Naive B cell (primary cell): ENCODE measurements at regions not wholly inside any gene's neighbourhood (a gene's known extent, or its start where the extent isn't known, plus 50 kb on each side); places are given as distances from the start of the nearest gene placed in this dataset.

ENCODE experiments used
- ATAC-seq, 2 donors: fragments of 150-1000 bp; cut with Tn5 transposase; 2 replicates each; pipeline ENCODE4 v1.10.0; 2021; ENCODE audit warnings: low read depth in 2 of 2, mild to moderate bottlenecking in 2 of 2, moderate library complexity in 2 of 2
- DNase-seq: peaks from one replicate; pipeline ENCODE4 v3.0.0; 2022
- H3K27ac Mint-ChIP-seq, 6 donors: one replicate each; pipeline ENCODE4 v1.8.0; 2020 to 2022; ENCODE audit warnings: mild to moderate bottlenecking in 6 of 6, mixed read lengths in 6 of 6, moderate library complexity in 5 of 6, inconsistent platforms in 2 of 6
- H3K27me3 Mint-ChIP-seq, 3 donors: one replicate each; pipeline ENCODE4 v1.8.0; 2021 to 2022; ENCODE audit warnings: mixed read lengths in 3 of 3, mild to moderate bottlenecking in 1 of 3
- H3K36me3 Mint-ChIP-seq, 2 donors: one replicate each; pipeline ENCODE4 v1.8.0; 2020 to 2022; ENCODE audit warnings: mixed read lengths in 2 of 2, inconsistent platforms in 1 of 2, mild to moderate bottlenecking in 1 of 2
- H3K4me1 Mint-ChIP-seq, 3 donors: one replicate each; pipeline ENCODE4 v1.8.0; 2020 to 2022; ENCODE audit warnings: mixed read lengths in 3 of 3, inconsistent platforms in 1 of 3, mild to moderate bottlenecking in 1 of 3, moderate library complexity in 1 of 3
- H3K4me3 Mint-ChIP-seq, 8 donors: one replicate each; pipeline ENCODE4 v1.8.0; 2020 to 2022; ENCODE audit warnings: mild to moderate bottlenecking in 8 of 8, mixed read lengths in 8 of 8, moderate library complexity in 8 of 8, inconsistent platforms in 2 of 8
- H3K9me3 Mint-ChIP-seq, 7 donors: one replicate each; pipeline ENCODE4 v1.8.0; 2020 to 2022; ENCODE audit warnings: mixed read lengths in 7 of 7, mild to moderate bottlenecking in 5 of 7, inconsistent platforms in 2 of 7, moderate library complexity in 1 of 7

- no peak overlapping the region for H3K4me3 Mint-ChIP-seq
- no peak for ATAC-seq
- no peaks in the 10 kb centered on the region for H3K27me3 Mint-ChIP-seq
- no peak for DNase-seq
- H3K9me3 Mint-ChIP-seq, result peaks cover 2 to 11% (median 5%) of the 10 kb centered on the region in 7 donors
- H3K27ac Mint-ChIP-seq, result no peak overlapping the region
- H3K36me3 Mint-ChIP-seq, result no peaks in the 10 kb centered on the region
- H3K4me1 Mint-ChIP-seq, result no peaks in the 10 kb centered on the region
Observed at GRCh38 chr4:23547601-23548000, 342.2 kb downstream of the PPARGC1A start.

- DNase-seq (no peak), ATAC-seq (no peak)
- Mint-ChIP-seq H3K4me1 (no peaks in the 10 kb centered on the region), H3K27ac (no peak overlapping the region), H3K9me3 (peaks cover 0 to 11% (median 5%) of the 10 kb centered on the region in 7 donors), H3K27me3 (no peaks in the 10 kb centered on the region), H3K36me3 (no peaks in the 10 kb centered on the region), H3K4me3 (no peak overlapping the region)
Observed at GRCh38 chr4:23547096-23547495, 342.8 kb downstream of the PPARGC1A start.

DNA sequence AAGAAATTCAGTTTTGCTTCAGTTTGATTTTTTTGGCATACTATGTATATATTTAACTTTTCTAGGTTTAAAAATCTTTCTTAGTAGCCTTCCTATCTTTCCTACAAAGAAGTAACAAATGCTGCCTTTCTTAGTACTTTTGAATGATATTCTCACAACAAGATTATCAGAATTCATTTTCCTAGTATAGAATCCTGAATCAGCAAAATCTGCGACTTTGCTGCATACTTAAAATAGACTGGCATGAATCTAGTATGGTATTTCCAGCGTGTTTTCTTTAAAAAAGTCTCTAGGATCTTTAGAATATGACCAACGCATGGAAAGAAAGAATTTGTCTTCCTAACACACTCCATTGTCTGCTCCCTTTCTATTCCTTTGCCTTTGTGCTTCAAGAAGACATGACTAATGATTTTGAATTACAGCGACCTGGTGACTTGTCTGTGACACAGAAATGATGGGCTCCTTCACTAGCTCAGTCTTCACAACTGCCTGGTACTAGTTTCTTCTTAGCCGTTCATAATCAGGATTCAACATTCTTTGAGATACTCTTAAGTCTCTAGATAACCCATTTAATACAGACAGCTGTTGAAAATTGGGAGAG lies 349.8 kb downstream of the PPARGC1A start:
- Mint-ChIP-seq H3K4me1 (no peaks in the 10 kb centered on the region), H3K27me3 (no peaks in the 10 kb centered on the region), H3K36me3 (no peaks in the 10 kb centered on the region), H3K9me3 (peaks cover 4 to 14% (median 11%) of the 10 kb centered on the region in 7 donors), H3K27ac (no peak overlapping the region), H3K4me3 (no peak overlapping the region)
- DNase-seq (no peak), ATAC-seq (no peak)

DNA sequence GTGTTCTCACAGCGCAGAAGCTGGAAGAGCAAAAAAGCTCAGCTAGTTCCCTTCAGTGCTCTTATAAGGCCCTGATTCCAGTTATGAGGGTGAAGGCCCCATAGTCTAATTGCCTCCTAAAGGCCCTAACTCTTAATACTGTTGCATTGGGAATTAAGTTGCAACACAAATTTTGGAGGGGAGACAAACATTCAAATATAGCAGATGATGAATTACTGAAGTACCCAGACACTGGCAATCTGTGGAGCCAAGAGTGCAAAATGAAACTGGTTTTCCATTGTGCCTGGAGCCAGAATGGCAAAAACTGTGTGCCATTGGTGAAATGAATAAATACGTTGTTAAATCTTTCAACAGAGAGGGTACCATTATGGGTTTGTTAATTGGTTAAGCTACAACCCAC lies 356.0 kb downstream of the PPARGC1A start:
- H3K4me1 Mint-ChIP-seq, result no peaks in the 10 kb centered on the region
- H3K27ac Mint-ChIP-seq, result no peak overlapping the region
- no peaks in the 10 kb centered on the region for H3K27me3 Mint-ChIP-seq
- ATAC-seq (no peak), DNase-seq (no peak)
- peaks cover 8 to 24% (median 15%) of the 10 kb centered on the region in 7 donors for H3K9me3 Mint-ChIP-seq
- no peaks in the 10 kb centered on the region for H3K36me3 Mint-ChIP-seq
- no peak overlapping the region for H3K4me3 Mint-ChIP-seq

- Mint-ChIP-seq H3K9me3 (peaks cover 3 to 18% (median 5%) of the 10 kb centered on the region in 7 donors), H3K36me3 (no peaks in the 10 kb centered on the region), H3K4me1 (no peaks in the 10 kb centered on the region), H3K27ac (no peak overlapping the region), H3K27me3 (no peaks in the 10 kb centered on the region), H3K4me3 (no peak overlapping the region)
- ATAC-seq (no peak), DNase-seq (no peak)
Observed at GRCh38 chr4:23516716-23517115, 373.1 kb downstream of the PPARGC1A start.

DNA sequence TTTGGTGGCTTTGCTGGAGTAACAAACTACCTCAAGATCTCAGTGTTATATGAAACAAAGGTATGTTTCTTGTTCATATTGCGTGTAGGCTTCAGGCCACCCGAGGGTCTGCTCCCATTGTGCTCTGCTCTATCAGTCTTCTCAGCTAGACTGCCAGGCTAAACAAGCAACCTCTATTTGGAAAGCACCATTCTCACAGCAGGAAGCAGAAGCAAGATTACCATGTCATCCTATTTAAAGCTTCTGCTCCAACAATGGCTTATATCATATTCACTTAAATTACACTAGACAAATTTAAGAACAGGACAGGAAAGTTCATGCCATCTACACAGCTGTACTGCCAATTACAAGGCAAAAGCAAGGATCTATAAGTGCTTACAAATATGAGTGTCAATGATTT lies 385.8 kb downstream of the PPARGC1A start:
- no peak overlapping the region for H3K4me3 Mint-ChIP-seq
- no peak for ATAC-seq

GRCh38 chr4:23500894-23501449 lies 388.9 kb downstream of the PPARGC1A start:
- H3K9me3 Mint-ChIP-seq, result peaks cover 0 to 12% (median 5%) of the 10 kb centered on the region in 7 donors
- no peak overlapping the region for H3K27ac Mint-ChIP-seq
- ATAC-seq, result no peak
- DNase-seq, result no peak
- no peaks in the 10 kb centered on the region for H3K36me3 Mint-ChIP-seq
- no peaks in the 10 kb centered on the region for H3K4me1 Mint-ChIP-seq
- no peak overlapping the region for H3K4me3 Mint-ChIP-seq
- no peaks in the 10 kb centered on the region for H3K27me3 Mint-ChIP-seq

More for the DNA sequence above, 385.8 kb downstream of the PPARGC1A start:
- Mint-ChIP-seq H3K27ac (no peak overlapping the region), H3K9me3 (peaks cover 0 to 12% (median 3%) of the 10 kb centered on the region in 7 donors), H3K4me1 (no peaks in the 10 kb centered on the region), H3K27me3 (no peaks in the 10 kb centered on the region), H3K36me3 (no peaks in the 10 kb centered on the region)
- DNase-seq, result no peak

DNA sequence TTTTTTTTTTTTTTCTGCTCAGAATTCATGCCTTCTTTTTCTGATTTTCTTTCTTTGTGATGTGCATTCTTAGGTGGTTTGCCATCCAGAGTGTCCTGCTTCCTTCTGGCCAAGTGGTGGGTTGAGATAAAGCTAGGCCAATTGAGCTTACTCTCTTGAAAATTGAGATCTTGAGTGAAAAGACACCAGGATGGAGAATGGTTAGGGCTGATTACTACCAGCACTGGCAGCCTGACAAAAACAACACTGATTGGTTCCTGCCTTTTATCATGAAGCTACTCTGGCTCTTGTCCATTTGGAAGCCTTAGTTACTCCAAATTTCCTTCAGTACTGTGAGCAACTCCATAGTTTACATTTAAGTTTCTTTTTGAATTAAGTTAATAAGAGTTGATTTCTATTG lies 404.0 kb downstream of the PPARGC1A start:
- Mint-ChIP-seq H3K27me3 (no peaks in the 10 kb centered on the region), H3K4me3 (no peak overlapping the region), H3K36me3 (no peaks in the 10 kb centered on the region), H3K27ac (no peak overlapping the region), H3K4me1 (no peaks in the 10 kb centered on the region), H3K9me3 (peaks cover 0 to 9% (median 2%) of the 10 kb centered on the region in 7 donors)
- ATAC-seq (no peak), DNase-seq (no peak)

DNA sequence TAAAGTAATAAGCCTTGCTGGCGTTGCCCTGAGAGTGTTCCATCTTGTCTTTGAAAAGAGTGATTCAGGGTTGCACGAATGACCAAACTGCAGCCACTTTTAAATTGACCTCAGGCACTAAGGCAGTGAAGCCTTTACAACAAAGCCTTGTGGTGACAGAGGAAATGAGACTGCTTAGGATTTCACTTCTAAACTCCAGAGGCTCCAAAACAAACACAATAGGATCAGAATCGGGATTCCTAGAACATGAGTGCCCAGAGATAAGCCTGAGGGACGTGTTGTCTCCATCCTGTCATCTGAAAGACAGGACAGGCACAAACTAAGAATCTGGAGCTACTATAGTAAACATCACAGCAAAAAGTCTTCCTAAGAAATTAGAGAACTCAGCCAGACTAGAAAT lies 405.2 kb downstream of the PPARGC1A start:
- no peak overlapping the region for H3K27ac Mint-ChIP-seq
- H3K36me3 Mint-ChIP-seq, result no peaks in the 10 kb centered on the region
- H3K4me3 Mint-ChIP-seq, result no peak overlapping the region
- peaks cover 0 to 9% (median 2%) of the 10 kb centered on the region in 7 donors for H3K9me3 Mint-ChIP-seq
- no peaks in the 10 kb centered on the region for H3K4me1 Mint-ChIP-seq
- DNase-seq (no peak), ATAC-seq (no peak)
- H3K27me3 Mint-ChIP-seq, result no peaks in the 10 kb centered on the region

DNA sequence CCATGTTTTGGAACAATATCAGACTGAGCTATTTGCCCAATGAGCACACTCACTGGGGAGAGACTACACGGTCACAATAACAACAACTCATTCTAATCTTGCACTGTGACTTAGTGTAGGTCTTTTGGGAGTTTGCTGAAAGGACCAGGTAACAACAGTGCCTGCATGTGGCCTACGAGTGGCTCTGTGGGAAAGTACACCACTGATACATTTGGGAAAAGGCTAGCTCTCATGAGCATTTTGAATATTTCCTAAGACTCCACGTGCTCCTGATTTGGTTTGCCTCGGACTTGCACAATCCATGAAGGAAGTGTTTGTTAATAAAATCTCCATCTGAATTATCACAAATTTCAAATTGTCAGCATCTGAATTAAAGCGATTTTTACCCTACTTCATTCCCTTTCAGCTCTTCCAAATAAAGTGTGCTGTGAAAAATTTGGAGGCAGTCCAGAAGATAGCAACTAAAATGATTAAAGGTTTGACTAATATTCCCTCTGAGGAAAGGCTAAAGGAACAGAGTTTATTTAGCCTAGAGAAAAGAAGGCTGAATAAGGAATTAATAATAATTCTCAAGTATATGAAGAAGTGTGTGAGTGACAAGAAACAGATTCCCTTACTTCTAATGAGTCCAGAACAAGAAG lies 406.4 kb downstream of the PPARGC1A start:
- Mint-ChIP-seq H3K9me3 (peaks cover 0 to 9% (median 2%) of the 10 kb centered on the region in 7 donors), H3K27me3 (no peaks in the 10 kb centered on the region)
- no peak for ATAC-seq

DNA sequence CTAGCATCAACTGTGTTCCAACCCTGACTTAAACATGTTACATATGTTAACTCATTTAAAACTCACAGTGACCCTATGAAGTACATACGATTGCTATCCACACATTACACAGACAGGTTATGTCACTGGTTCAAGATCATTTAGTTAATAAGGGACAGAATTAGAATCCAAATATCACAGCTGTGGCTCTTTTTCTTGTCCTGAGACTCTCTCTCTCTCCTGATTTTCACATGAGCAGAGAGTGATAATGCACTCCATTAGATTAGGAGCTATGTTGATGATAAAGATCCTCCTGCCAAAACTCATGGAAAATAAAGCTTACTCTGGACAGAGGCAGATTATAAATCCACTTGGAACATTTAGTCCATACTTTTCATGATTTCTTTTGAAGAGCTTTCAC lies 408.3 kb downstream of the PPARGC1A start:
- peaks cover 0 to 7% (median 2%) of the 10 kb centered on the region in 7 donors for H3K9me3 Mint-ChIP-seq
- H3K4me3 Mint-ChIP-seq, result no peak overlapping the region
- DNase-seq (no peak), ATAC-seq (no peak)
- no peaks in the 10 kb centered on the region for H3K27me3 Mint-ChIP-seq
- H3K36me3 Mint-ChIP-seq, result no peaks in the 10 kb centered on the region
- no peaks in the 10 kb centered on the region for H3K4me1 Mint-ChIP-seq
- H3K27ac Mint-ChIP-seq, result no peak overlapping the region

More for the DNA sequence above, 406.4 kb downstream of the PPARGC1A start:
- Mint-ChIP-seq H3K36me3 (no peaks in the 10 kb centered on the region), H3K4me3 (no peak overlapping the region), H3K27ac (no peak overlapping the region), H3K4me1 (no peaks in the 10 kb centered on the region)
- no peak for DNase-seq

DNA sequence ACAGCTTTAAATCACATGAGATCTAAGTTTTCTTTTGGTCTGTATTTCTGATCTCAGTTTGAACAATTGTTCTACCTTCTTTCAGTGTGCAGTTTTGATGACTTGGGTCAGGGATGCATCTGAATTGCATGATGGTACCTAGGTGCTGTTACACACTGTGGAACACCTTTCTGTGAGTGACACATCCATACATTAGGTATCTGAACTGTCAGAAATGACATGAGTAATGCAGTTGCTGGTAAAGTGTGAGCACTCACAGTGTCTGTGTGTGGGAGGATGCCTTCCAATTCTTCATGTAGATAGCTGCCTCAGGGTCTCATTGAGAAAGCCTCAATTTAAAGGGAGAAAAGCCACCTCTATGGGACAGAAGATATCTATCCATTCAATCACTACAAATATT lies 411.9 kb downstream of the PPARGC1A start:
- no peaks in the 10 kb centered on the region for H3K27me3 Mint-ChIP-seq
- H3K9me3 Mint-ChIP-seq, result peaks cover 0 to 12% (median 2%) of the 10 kb centered on the region in 7 donors
- DNase-seq, result no peak

GRCh38 chr4:23476515-23477090 lies 413.2 kb downstream of the PPARGC1A start:
- Mint-ChIP-seq H3K9me3 (peaks cover 4 to 17% (median 6%) of the 10 kb centered on the region in 7 donors), H3K27me3 (no peaks in the 10 kb centered on the region), H3K4me1 (no peaks in the 10 kb centered on the region), H3K36me3 (peaks cover 0 to 7% of the 10 kb centered on the region in 2 donors), H3K27ac (no peak overlapping the region), H3K4me3 (no peak overlapping the region)
- DNase-seq (no peak), ATAC-seq (no peak)

More for the DNA sequence above, 411.9 kb downstream of the PPARGC1A start:
- H3K36me3 Mint-ChIP-seq, result no peaks in the 10 kb centered on the region
- ATAC-seq, result no peak
- no peak overlapping the region for H3K27ac Mint-ChIP-seq
- H3K4me1 Mint-ChIP-seq, result no peaks in the 10 kb centered on the region
- H3K4me3 Mint-ChIP-seq, result no peak overlapping the region

DNA sequence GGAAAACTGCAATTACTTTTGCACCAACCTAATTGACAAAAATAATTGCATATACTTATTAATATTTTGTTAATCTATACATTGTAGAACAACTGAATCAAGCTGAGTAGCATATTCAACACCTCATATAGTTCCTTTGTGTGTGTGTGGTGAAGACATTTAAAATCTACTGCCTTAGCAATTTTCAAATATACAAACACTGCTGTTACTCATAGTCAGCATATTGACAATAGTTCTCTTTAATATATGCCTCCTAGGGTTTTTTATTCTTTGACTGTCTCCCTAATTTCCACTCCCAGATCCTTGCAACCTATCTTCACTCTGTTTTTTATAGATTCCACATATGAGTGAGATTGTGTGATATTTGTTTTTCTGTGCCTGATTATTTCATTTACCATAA lies 426.8 kb downstream of the PPARGC1A start:
- Mint-ChIP-seq H3K9me3 (peaks cover 2 to 16% (median 7%) of the 10 kb centered on the region in 7 donors), H3K4me1 (no peaks in the 10 kb centered on the region), H3K27ac (no peak overlapping the region), H3K4me3 (no peak overlapping the region), H3K36me3 (no peaks in the 10 kb centered on the region), H3K27me3 (no peaks in the 10 kb centered on the region)
- ATAC-seq (no peak), DNase-seq (no peak)
